ENCODE measurements at regions not wholly inside any gene's neighbourhood (a gene's known extent, or its start where the extent isn't known, plus 50 kb on each side); places are given as distances from the start of the nearest gene placed in this dataset.
A peak's percentile ranks its signal among the peaks of the same experiment; 100 is the strongest.

DNA sequence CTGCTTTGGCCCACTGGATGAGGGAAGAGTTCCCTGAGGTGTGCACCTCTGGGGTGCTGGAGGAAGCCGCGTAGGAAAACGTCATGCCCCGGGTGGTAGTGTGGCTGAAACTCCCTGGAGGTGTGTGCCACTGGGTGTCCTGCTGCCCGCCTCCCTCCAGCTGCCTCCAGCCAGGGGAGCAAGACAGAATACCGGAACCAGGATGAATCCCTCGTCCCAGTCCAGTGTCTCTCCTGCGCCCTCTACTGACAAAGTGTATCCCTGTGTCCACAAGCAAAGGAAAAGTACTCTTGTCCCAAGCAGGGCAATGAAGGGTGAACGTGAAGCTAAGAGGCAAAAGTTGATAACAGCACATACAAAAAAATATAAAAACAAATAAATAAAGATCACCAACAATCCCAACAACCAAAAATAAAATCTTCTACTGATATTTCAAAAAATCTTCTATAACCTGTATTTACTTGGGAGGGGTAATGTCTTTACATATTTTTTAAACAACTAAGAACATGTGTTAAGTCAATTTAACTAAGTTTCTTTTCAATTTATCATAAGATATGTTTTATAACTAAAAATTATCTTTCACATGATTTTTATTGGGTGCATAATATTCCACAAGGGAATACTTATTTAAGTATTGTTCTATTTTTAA, 437.6 kb downstream of the MAFB start:
- Histone ChIP-seq H3K9me2 (ENCODE audit: insufficient read depth) (no peaks in the 10 kb centered on the region), H3K79me2 (ENCODE audit: low read depth) (no peaks in the 10 kb centered on the region), H3K4me3 (no peak overlapping the region), H3K27me3 (ENCODE audit: insufficient read depth, low read depth) (peaks cover 32% of the 10 kb centered on the region; the same call in 1 of the 2 replicates), H4K20me1 (ENCODE audit: insufficient read depth) (no peaks in the 10 kb centered on the region), H3F3A (ENCODE audit: insufficient read depth, low read depth) (no peaks in the 10 kb centered on the region), H3K36me3 (ENCODE audit: low read depth) (no peaks in the 10 kb centered on the region), H3K27ac (no peak overlapping the region), H3K4me1 (replicated peaks; ENCODE audit: insufficient read depth) (no peaks in the 10 kb centered on the region), H3K9me3 (ENCODE audit: insufficient read depth, low read depth) (no peaks in the 10 kb centered on the region), H2AFZ (no peak overlapping the region), H3K4me2 (no peak overlapping the region)
- ChIA-PET POLR2A (ENCODE audit: unreplicated experiment) (no interaction called here), CTCF (no interaction called here)
- no peak for TF ChIP-seq EZH2 (IDR thresholded peaks at IDR 0.05; ENCODE audit: low read depth)
- TF ChIP-seq, protein P1, sequence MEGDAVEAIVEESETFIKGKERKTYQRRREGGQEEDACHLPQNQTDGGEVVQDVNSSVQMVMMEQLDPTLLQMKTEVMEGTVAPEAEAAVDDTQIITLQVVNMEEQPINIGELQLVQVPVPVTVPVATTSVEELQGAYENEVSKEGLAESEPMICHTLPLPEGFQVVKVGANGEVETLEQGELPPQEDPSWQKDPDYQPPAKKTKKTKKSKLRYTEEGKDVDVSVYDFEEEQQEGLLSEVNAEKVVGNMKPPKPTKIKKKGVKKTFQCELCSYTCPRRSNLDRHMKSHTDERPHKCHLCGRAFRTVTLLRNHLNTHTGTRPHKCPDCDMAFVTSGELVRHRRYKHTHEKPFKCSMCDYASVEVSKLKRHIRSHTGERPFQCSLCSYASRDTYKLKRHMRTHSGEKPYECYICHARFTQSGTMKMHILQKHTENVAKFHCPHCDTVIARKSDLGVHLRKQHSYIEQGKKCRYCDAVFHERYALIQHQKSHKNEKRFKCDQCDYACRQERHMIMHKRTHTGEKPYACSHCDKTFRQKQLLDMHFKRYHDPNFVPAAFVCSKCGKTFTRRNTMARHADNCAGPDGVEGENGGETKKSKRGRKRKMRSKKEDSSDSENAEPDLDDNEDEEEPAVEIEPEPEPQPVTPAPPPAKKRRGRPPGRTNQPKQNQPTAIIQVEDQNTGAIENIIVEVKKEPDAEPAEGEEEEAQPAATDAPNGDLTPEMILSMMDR (conservative IDR thresholded peaks at IDR 0.05), result peak; percentile 66
- no peak for DNase-seq
- intact Hi-C loops (cut with micrococcal nuclease; ENCODE audit: unreplicated experiment), result no loop called here
- BruUV-seq (replicated peaks), result no TSS peak

DNA sequence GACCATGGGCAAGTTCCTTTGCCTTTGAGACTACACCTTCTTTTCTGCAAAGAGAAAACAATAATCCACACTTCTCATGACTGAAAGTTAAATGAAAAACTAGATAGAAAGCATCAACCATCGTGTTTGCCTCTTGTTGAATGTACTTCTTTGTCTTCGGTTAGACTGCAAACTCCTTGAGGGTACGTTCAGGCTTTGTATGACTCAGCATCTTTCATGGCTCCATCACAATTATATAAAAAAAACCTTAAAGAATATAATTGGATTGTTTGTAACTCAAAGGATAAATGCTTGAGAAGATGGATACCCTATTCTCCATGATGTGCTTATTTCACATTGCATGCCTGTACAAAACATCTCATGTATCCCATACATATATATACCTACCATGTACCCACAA, 439.2 kb downstream of the MAFB start:
- no peak overlapping the region for H2AFZ ChIP-seq
- H3K27ac ChIP-seq, result no peak overlapping the region
- H3K4me2 ChIP-seq, result no peak overlapping the region
- no TSS peak for BruUV-seq (replicated peaks)
- ChIA-PET POLR2A (ENCODE audit: unreplicated experiment) (no interaction called here), CTCF (no interaction called here)
- no peaks in the 10 kb centered on the region for H3F3A ChIP-seq (ENCODE audit: insufficient read depth, low read depth)
- intact Hi-C loops (cut with micrococcal nuclease; ENCODE audit: unreplicated experiment), result no loop called here
- no peaks in the 10 kb centered on the region for H3K9me2 ChIP-seq (ENCODE audit: insufficient read depth)
- no peaks in the 10 kb centered on the region for H3K4me1 ChIP-seq (replicated peaks; ENCODE audit: insufficient read depth)
- H3K9me3 ChIP-seq (ENCODE audit: insufficient read depth, low read depth), result no peaks in the 10 kb centered on the region
- TF ChIP-seq, protein P1 (conservative IDR thresholded peaks at IDR 0.05), result no peak
- TF ChIP-seq EZH2 (IDR thresholded peaks at IDR 0.05; ENCODE audit: low read depth), result no peak
- H4K20me1 ChIP-seq (ENCODE audit: insufficient read depth), result no peaks in the 10 kb centered on the region
- no peak overlapping the region for H3K4me3 ChIP-seq
- peaks cover 48% of the 10 kb centered on the region for H3K27me3 ChIP-seq (ENCODE audit: insufficient read depth, low read depth)
- no peaks in the 10 kb centered on the region for H3K36me3 ChIP-seq (ENCODE audit: low read depth)
- no peaks in the 10 kb centered on the region for H3K79me2 ChIP-seq (ENCODE audit: low read depth)
- no peak for DNase-seq

DNA sequence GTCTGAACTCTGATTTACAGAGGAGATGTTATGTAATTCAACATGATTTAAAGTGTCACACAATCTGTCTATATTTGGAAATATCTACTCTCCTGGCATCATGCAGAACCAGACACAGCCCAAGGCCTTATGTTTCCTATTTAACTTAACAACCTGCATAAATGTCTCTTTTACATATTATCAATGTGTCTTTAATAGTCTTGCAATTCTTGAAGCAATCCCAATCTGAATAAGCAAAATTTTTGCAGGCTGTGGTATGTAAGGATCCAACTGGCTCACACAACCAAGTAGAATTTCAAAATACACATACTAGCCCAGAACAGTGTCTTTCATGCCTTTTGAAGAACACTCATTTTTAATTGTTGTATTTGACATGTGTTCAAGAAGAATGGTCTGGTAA, 443.2 kb downstream of the MAFB start:
- DNase-seq, result no peak
- no peak overlapping the region for H3K4me3 ChIP-seq
- no peak for TF ChIP-seq EZH2 (IDR thresholded peaks at IDR 0.05; ENCODE audit: low read depth)
- TF ChIP-seq, protein P1 (conservative IDR thresholded peaks at IDR 0.05), result no peak
- no peaks in the 10 kb centered on the region for H3K4me1 ChIP-seq (replicated peaks; ENCODE audit: insufficient read depth)
- POLR2A ChIA-PET (ENCODE audit: unreplicated experiment), result no interaction called here
- H3K27ac ChIP-seq, result no peak overlapping the region
- CTCF ChIA-PET, result no interaction called here
- no peaks in the 10 kb centered on the region for H3K36me3 ChIP-seq (ENCODE audit: low read depth)
- H3K27me3 ChIP-seq (ENCODE audit: insufficient read depth, low read depth), result peaks cover 71% of the 10 kb centered on the region
- no peaks in the 10 kb centered on the region for H3K79me2 ChIP-seq (ENCODE audit: low read depth)
- no peak overlapping the region for H3K4me2 ChIP-seq
- H4K20me1 ChIP-seq (ENCODE audit: insufficient read depth), result no peaks in the 10 kb centered on the region
- H3K9me2 ChIP-seq (ENCODE audit: insufficient read depth), result no peaks in the 10 kb centered on the region
- H2AFZ ChIP-seq, result no peak overlapping the region
- no peaks in the 10 kb centered on the region for H3K9me3 ChIP-seq (ENCODE audit: insufficient read depth, low read depth)
- BruUV-seq (replicated peaks), result no TSS peak
- intact Hi-C loops (cut with micrococcal nuclease; ENCODE audit: unreplicated experiment), result no loop called here
- H3F3A ChIP-seq (ENCODE audit: insufficient read depth, low read depth), result no peaks in the 10 kb centered on the region
